ENCODE measurements at regions not wholly inside any gene's neighbourhood (a gene's known extent, or its start where the extent isn't known, plus 50 kb on each side); places are given as distances from the start of the nearest gene placed in this dataset.
"Not testable (repeated sequence)": the region's sequence is repeated elsewhere in the genome, so short reads cannot be mapped to it uniquely, and the experiment has no call there.

DNA sequence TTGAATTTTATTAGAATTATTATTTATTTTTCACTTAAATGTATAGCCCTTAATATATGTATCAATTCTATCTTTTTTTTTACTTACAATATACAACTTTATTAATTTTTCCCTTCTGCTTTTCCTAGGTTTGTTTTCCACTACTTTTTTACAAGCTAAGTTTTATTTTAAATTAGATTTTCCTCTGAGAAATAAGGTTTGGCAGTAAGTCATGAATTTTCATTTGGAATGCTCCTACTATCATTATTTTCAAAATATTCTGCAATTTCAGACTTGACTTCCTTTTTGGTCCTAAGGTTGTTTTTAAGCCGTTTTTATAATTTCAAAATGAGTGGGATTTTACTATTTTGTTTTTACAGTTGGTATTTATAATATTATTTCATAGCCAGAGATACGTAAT, 222.8 kb upstream of the PIEZO2 start:
- DNase-seq = no peak

DNA sequence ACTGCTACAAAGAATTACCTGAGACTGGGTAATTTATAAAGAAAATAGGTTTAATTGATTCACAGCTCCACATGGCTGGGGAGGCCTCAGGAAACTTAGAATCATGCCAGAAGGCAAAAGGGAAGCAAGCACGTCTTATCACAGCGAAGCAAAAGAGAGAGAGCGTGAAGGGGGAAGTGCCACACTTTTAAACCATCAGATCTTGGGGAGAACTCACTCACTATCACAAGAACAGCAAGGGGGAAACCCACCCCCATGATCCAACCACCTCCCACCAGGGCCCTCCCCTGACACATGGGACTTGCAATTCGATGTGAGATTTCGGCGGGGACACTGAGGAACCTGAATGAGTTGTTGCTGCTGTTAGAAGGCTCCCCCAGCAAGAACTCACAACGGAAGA, 220.2 kb upstream of the PIEZO2 start:
- DNase-seq = no peak

DNA sequence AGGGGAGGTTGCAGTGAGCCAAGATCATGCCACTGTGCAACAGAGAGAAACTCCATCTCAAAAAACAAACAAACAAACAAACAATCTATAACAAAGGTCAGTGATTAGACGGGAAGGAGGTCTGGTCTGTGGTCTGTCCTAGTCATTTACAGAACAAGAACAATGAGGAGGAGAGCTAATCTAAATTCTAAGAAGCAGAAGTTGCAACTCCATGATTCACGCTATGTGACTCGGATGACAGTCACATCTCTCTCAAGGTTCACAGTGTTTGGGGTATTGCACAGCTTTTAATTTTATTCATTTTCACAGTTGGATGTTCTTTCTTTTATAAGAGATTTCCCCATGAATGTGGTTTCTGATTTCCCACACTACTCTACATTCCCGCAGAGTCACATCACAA, 218.7 kb upstream of the PIEZO2 start:
- DNase-seq = no peak

DNA sequence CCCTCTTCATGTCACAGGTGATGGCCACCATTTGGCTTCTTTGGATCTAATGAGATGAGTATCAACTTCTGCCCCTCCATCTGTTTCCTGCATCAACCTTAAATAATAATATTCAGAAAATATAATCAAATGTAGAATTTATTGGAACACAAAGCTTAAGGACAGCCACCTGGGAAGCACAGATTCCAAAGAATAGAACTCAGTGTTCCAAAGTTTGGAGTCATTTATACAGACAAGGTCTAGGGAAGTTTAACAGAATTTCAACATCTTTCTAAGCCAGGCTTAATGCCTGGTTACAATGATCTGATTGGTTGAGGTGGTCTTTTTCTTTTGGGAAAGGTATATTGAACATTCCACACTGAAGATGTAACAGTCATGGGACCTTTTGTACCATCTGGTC, 218.0 kb upstream of the PIEZO2 start:
- no peak for DNase-seq

DNA sequence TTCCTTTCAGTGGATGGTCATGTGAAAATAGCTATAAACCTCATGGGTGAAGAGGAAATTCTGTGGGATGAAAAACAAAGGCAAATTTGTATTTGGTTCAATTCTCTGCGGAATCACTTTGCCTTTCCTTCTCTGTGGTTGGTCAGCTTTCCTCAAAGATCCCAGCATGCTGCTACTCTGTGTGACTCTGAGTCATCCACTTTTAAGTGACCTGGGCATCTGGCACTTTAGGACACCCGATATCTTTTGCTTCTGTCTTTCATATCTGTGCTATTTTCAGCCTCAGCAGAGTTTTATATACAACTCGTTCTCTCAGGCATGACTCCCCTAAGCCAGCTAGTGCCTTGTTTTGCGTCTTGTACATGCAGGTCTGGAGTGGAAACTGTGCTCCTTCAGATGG, 217.0 kb upstream of the PIEZO2 start:
- no peak for DNase-seq

DNA sequence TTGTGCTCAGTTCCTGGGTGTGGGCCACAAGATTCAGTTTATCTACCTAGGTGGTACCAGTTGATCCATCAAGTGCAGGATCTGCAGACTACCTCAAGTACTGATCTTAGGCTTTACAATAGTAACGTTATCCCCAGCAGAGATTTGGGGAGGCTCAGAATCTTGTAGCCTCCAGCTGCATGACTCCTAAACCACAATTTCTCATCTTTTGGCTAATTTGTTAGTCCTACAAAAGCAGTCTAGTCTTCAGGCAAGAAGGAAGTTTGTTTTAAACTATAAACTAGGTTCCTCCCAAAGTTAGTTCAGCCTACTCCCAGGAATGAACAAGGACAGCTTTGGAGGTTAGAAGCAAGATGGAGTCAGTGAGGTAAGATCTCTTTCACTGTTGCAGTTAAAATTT, 213.5 kb upstream of the PIEZO2 start:
- no peak for DNase-seq

DNA sequence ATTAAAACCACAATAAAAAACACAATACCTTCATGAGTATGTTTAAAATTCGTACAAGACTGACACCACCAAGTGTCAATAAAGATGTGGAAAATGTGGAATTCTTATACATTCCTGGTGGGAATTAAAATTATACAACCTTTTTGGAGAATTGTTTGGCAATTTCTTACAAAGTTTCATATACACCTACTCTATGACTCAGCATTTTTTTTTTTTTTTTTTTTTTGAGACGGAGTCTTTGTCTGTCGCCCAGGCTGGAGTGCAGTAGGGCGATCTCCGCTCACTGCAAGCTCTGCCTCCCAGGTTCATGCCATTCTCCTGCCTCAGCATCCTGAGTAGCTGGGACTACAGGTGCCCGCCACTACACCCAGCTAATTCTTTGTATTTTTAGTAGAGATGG, 212.5 kb upstream of the PIEZO2 start:
- DNase-seq = not testable (repeated sequence)

DNA sequence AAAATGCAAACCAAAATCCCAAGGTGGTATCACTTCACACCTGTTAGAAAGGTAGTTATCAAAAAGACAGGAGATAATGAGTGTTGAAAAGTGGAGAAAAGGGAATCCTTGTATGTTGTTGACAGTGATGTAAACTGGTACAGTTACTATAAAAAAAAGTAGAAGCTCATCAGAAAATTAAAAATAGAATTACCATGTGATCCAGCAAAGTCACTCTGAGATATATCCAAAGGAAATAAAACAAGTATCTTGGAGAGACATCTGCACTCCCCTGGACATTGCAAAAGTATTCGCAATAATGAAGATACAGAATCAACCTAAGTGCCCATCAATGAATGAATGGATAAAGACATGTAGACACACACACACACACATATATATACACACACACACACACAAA, 208.3 kb upstream of the PIEZO2 start:
- DNase-seq = no peak

DNA sequence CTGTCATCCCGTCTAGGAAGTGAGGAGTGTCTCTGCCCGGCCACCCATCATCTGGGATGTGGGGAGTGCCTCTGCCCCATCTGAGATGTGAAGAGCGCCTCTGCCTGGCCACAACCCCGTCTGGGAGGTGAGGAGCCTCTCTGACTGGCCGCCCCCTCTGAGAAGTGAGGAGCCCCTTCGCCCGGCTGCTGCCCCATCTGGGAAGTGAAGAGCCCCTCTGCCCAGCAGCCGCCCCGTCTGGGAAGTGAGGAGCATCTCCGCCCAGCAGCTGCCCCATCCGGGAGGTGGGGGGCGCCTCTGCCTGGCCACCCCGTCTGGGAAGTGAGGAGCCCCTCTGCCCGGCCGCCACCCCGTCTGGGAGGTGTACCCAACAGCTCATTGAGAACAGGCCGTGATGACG, 195.2 kb upstream of the PIEZO2 start:
- not testable (repeated sequence) for DNase-seq

DNA sequence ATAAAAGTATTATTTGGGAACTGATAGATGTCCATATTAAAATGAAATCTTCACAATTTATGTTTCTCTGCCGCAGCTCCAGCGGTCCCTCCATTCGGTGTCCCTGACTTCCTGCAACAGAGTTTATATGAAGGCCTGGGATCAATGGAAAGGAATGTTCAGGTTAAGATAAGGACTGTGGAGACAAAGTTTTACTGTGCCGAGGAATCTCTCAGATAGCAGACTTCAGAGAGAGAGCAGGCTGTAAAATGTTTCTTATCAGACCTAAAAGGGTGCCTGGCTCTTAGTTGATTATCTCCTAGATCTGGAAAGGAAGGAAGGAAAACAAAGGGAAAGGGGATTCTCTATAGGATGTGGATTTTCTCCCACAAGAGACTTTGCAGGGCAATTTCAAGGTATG, 193.7 kb upstream of the PIEZO2 start:
- no peak for DNase-seq

DNA sequence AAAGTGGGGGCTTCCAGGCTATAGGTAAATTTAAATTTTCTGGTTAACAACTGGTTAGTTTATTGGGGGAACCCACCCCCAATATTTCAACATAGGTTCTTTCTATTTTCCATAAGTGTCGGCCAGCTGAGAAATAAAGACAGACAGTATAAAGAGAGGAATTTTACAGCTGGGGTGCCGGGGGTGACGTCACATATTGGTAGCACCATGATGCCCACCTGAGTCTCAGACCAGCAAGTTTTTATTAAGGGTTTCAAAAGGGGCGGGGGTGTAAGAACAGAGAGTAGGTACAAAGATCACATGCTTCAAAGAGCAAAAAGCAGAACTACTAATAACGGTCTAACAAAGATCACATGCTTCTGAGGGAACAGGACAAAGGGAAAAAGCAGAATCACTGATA, 192.7 kb upstream of the PIEZO2 start:
- not testable (repeated sequence) for DNase-seq

DNA sequence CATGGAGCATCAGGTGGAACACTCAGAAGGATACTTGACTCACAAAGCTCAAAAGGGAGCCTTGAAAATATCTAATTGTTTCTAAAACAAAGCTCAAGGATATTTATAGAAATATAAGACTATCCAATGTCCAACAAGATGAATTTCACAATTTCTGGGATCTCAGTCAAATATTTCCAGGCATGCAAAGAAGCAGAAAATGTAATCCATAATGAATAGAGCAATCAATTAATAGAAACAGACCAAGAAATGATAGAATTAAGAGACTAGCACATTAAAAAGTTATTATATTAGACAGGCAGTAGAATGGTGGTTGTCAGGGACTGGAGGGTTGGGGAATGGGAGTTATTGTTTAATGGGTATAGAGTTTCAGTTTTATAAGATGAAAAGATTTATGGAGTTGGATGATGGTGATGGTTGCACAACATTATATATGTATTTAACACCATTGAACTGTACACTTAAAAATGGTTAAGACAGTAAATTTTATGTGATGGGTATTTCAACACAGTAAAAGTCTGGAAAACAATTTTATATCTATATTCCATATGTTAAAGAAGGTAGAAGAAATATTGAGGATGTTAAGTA, 189.9 kb upstream of the PIEZO2 start:
- no peak for DNase-seq

DNA sequence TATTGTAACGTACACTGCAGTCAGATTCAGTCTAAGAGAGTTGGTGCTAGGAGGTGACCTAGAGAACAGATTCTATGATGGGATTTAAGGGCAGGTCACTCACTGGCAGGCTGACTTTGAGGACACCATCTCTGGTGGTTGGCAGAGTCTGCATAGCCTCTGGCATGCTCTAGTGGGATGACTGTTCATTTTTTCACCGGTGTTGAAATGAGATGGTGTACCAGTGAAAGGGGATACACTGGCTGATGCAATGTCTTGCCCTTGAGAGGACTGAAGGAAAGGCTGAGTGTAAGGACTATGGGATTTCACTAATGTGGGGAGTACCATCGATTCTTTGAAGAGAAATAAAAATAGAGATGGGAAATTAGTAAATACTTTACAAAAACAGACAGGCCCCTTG, 186.9 kb upstream of the PIEZO2 start:
- no peak for DNase-seq

DNA sequence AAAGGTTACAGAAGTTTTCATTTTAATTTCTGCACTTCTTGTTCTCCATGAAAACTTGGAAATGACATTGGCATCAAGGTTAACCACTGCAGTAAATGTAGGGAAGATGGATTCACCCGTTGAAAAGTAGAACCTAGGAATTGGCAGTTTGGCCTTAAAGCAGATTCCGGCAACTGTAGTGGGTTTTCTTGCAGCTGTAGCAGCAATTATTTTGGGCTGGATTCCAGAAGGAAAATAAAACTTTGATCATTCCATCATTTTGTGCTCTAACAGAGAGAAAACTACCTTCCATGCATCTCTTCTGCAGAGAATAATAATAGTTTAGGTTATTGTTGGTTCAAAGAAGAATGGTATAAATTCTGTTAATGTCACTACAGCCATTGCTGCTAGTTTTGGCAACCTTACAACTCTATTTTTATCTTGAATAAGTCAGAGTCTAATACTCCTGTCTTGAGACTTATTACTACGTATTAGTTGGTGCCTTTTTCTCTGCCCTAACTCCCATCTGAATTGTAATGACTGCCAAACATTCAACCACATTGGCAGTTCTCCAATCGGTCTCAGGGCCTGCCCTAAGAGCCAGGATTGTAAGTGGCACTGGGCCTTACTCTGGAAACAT, 178.1 kb upstream of the PIEZO2 start:
- DNase-seq = no peak

DNA sequence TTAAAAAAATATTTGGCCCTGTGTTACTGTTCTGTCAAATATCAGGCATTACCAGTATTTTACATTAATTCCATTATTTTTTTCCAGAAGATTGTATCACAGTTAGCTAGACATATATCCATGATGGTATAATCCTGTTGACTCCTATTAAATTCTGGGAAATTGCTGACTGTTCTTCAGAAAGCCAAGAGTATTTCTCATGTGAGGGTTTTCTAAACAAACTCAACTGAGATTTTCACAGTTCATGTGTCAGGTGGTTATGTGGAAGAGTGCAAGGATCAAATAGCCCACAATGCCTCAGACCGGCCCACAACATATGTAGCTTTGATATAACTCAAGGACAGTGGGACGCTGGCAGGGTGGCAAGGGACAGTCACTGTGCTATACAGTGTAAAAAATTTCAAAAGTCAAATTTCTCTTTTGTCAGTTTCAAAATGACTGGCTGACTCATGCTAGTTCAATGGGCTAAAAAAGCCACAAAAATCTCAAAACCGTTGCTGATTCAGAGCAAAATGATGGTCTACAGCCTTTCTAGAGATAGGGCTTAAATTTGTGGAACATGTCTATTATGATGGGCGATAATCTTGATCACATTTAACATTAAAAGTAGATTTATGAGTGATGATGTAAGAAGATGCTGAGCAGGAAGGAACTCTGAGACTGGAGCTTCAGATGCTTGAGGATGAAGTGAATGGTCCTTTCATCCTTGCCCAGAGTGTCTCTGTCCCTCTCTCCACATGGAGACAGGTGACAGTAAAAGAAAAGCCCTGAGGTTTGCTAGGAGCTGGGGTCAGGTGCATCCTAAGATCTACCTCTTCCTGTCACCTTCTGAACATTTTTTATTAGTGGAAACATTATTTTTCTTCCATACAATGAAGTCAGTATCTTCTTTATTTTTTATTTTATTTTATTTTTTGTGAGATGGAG, 175.8 kb upstream of the PIEZO2 start:
- peak in 1 of 5 donors; percentile 28 for DNase-seq

DNA sequence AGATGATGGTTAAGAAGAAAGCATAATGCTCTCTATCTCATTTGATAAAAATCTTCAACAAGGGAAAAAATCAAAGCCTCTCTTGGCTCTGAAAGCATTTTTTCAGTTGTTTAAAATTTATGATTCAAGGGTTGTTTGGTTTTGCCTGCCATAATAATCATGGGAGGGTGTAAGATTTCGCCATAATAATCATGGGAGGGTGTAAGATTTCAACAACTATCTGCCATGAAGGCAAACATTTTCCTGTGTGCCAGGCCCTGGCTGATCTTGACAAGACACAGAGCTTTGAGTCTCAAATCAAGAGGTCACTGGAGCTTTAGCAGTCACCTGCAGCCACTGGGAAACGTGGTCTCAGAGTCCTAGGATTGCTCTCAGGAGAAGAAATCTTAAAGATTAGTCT, 175.1 kb upstream of the PIEZO2 start:
- no peak for DNase-seq

DNA sequence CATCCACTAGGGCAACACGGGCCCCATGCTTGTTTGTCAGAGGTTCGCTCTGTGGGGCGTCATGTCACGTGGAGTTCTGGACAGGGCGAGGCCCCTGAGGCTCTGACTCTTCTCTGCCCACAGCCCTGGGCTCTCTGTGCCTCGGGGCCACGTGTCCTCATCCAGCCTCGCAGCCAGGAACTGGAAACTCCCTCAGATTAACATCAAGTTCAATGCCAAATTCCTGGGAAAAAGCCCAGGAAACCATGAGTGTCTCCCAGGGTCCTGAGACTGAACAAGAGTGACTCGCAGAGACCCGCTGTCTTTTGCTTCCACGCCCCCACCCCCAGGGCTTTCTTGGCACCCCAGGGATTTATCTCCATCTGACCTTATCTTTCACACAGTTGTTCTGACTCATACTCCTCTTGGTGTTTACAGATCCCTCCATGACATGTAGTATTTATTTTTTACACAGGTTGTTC, 174.0 kb upstream of the PIEZO2 start:
- no peak for DNase-seq

DNA sequence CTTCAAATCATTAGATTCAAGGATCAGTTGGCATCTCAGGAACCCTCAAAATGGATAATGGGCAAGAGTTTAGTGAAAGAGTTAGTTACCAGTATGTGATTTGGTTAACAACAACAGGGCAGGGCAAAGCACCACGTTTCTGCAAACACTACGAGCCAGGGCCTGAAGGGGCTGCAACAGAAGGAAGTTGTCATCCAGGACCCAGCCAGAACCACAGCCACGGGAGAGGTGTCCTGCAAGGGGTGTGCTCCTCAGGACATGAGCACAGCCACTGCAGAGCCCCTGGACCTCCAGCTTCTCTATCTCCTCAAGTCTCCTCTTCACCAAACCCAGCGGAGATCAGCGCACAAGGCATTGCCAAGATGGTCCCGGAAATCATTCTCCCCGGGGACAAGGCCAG, 173.3 kb upstream of the PIEZO2 start:
- DNase-seq = no peak

DNA sequence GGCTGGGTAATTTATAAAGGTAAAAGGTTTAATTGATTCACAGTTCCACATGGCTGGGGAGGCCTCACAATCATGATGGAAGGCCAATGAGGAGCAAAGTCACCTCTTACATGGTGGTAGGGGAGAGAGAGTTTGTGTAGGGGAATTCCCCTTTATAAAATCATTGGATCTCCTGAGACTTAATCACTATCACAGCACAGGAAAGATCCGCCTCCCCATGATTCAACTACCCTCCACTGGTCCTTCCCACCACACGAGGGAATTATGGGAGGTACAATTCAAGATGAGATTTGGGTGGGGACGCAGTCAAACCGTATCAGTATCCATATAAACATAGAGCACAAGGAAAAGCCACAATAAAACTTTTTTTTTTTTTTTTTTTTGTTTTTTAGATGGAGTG, 172.6 kb upstream of the PIEZO2 start:
- no peak for DNase-seq

DNA sequence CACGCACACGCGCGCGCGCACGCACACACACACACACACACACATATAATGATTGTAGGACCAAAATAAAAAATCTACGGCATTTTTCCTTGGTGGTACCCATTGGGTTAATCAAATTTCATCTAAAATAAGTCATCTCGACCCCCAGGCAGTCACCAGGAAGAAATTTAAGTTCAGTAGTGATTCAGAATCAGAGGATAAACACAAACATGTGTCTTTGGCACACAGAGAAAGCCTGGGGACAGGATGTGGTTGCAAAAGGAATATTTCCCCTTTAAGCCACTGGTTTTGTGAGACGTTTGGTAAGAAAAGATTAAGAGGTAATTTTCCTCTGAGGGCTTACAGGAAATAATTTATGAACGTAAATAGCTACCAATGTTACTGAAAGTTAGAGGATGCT, 171.6 kb upstream of the PIEZO2 start:
- DNase-seq = no peak

DNA sequence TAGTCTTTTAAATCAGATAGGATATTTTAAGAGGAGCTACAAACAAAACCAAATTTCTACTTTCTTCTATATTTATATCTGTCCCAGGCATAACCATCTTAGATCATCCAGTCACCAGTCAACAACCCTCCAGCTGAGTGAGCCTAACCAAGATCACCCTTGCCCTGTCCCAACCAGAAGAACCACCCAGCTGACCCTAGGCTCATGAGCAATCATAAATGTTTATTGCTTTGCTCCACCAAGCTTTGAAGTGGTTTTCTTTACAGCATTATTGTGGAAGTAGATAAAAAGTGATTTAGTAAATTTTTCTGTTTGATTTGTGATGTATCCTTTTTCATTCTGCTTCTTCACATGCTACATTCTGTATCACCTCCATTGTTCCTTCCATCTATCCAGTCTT, 167.2 kb upstream of the PIEZO2 start:
- DNase-seq = no peak

DNA sequence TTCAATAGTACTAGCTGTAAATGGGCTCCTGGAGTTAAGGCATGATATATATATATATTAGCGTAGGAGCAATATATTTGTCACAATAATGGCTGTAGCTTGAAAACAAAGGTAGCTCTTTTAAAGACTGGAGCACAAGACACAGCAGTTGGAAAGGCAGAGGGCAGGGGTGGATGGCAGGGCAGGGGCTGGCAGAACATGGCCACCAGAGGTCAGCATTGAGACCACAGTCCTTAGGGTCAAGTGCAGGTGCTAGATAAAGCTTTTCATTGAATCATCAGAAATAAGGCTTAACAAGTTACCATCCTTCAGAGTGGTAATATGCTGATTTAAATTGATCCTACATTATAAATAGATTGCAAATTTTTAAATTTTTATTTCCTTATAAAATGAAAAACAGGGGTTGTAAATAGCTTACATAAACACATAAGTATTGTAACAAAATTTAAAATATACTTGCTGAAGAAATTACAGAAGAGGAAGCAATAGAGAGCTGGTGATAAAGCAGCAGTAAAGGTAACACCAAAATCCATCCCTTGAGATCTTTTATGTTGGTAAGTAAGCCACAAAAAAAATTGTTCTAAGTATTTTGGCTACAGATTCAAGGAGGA, 161.2 kb upstream of the PIEZO2 start:
- DNase-seq = peak in 1 of 5 donors; percentile 9

DNA sequence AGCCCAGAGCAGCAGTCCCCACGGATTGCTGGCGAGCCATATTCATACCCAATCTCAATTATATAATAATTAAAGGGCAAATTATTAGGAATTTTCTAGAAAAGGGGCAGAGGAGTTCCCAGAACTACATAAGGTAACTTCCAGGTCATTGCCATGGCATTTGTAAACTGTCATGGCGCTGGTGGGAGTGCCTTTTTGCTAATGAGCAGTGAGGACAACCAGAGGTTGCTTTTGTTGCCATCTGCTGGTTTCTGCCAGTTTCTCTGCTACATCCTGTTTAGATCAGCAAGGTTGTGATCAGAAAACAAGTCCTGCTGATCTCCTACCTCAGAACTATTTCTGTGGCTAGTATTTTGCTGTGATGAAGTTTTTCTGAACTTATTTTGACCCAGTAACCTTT, 159.8 kb upstream of the PIEZO2 start:
- no peak for DNase-seq

DNA sequence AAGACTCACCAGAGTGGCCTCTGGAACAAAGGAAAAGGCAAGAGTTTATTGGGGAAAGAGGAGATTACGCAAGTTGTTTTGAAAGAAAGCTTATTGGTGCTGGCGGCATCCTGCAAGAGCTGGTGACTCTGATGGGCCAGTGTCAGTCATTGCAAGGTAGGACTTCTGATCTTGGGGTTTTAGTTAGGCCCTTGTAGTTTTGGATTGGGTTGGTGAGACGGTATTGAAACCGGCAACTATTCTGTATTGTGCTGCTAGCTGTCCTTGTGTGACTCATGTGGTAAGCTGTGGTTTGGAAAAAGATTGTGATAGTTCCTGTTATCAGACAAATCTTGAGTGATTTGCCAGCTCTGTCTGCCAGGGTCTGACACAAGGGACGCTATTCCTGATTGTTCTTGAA, 159.1 kb upstream of the PIEZO2 start:
- no peak for DNase-seq
